IMR-90 (cell line): ENCODE measurements at regions not wholly inside any gene's neighbourhood (a gene's known extent, or its start where the extent isn't known, plus 50 kb on each side); places are given as distances from the start of the nearest gene placed in this dataset.
"Not testable (repeated sequence)": the region's sequence is repeated elsewhere in the genome, so short reads cannot be mapped to it uniquely, and the experiment has no call there.

Experiments
- ATAC-seq: fragments of 200-7000 bp; cut with Tn5 transposase; 2 replicates; pipeline ENCODE4 v1.9.1; 2020; ENCODE audit warnings: low read depth, mild to moderate bottlenecking, moderate library complexity
- BruUV-seq: library from RNA; stranded (reverse); fragments of 400-500 nt; replicated peaks from 2 replicates; lab custom pipeline; 2021; lab: Mats Ljungman, UMichigan
- CTCF ChIA-PET: fragments of 300-600 bp; formaldehyde crosslinking; extraction: SDS; loops from one replicate; lab custom pipeline; 2021; ENCODE audit warnings: antibody characterized with exemption; lab: Yijun Ruan, JAX
- POLR2A ChIA-PET: fragments of 300-600 bp; sonication (Branson Sonifier 250); formaldehyde crosslinking; loops from one replicate; lab custom pipeline; 2022; ENCODE audit warnings: antibody characterized with exemption; ENCODE audit not compliant: unreplicated experiment; lab: Charles Lee
- DNase-seq: peaks from one replicate; pipeline ENCODE4 v3.0.0; 2013
- H2AFZ ChIP-seq: replicated peaks from 2 replicates; pipeline ENCODE3; 2013; ENCODE audit warnings: low read length, mild to moderate bottlenecking; ENCODE audit not compliant: poor library complexity
- H2AK5ac ChIP-seq: 2 replicates; pipeline ENCODE4 v1.6.1; 2013; ENCODE audit warnings: low read depth, low read length, inconsistent platforms
- H2AK9ac ChIP-seq: replicated peaks from 2 replicates; pipeline ENCODE3; 2013; ENCODE audit warnings: mild to moderate bottlenecking, low read depth, low read length, moderate library complexity; ENCODE audit not compliant: poor library complexity
- H2BK120ac ChIP-seq: 2 replicates; pipeline ENCODE4 v1.6.1; 2013; ENCODE audit warnings: low read depth, low read length, inconsistent platforms
- H2BK15ac ChIP-seq: 3 replicates; pipeline ENCODE4 v1.6.1; 2013; ENCODE audit warnings: low read depth, low read length, inconsistent platforms
- H2BK20ac ChIP-seq: 2 replicates; pipeline ENCODE4 v1.6.1; 2013; ENCODE audit warnings: low read depth, mild to moderate bottlenecking, inconsistent platforms, low read length, moderate library complexity
- H2BK5ac ChIP-seq: 2 replicates; pipeline ENCODE4 v1.6.1; 2013; ENCODE audit warnings: mild to moderate bottlenecking, low read depth, low read length, inconsistent platforms; ENCODE audit not compliant: poor library complexity, severe bottlenecking
- H3K14ac ChIP-seq: replicated peaks from 2 replicates; pipeline ENCODE4 v1.6.1; 2013; ENCODE audit warnings: low read depth, low read length, inconsistent platforms
- H3K18ac ChIP-seq: 2 replicates; pipeline ENCODE4 v1.6.1; 2013; ENCODE audit warnings: low read depth, low read length, control low read depth
- H3K23ac ChIP-seq: 2 replicates; pipeline ENCODE4 v1.6.1; 2013; ENCODE audit warnings: low read depth, low read length, inconsistent platforms
- H3K27ac ChIP-seq: 2 replicates; pipeline ENCODE4 v1.5.1; 2013; ENCODE audit warnings: mild to moderate bottlenecking, control low read depth, low read length; ENCODE audit not compliant: insufficient read depth
- H3K27me3 ChIP-seq: 2 replicates; pipeline ENCODE4 v1.6.1; 2013; ENCODE audit warnings: low read length; ENCODE audit not compliant: control insufficient read depth, insufficient read depth
- H3K36me3 ChIP-seq: 2 replicates; pipeline ENCODE4 v1.6.1; 2013; ENCODE audit warnings: low read length, mixed read lengths; ENCODE audit not compliant: control insufficient read depth, insufficient read depth
- H3K4ac ChIP-seq: 2 replicates; pipeline ENCODE4 v1.6.1; 2013; ENCODE audit warnings: low read depth, low read length, inconsistent platforms
- H3K4me1 ChIP-seq: 2 replicates; pipeline ENCODE4 v1.6.1; 2013; ENCODE audit warnings: low read length, mixed read lengths; ENCODE audit not compliant: control insufficient read depth, insufficient read depth
- H3K4me2 ChIP-seq: 2 replicates; pipeline ENCODE4 v1.6.1; 2013; ENCODE audit warnings: low read depth, mild to moderate bottlenecking, control low read depth, low read length, moderate library complexity
- H3K4me3 ChIP-seq: 2 replicates; pipeline ENCODE4 v1.5.1; 2013; ENCODE audit warnings: low read depth, mild to moderate bottlenecking, control low read depth, low read length, moderate library complexity; ENCODE audit not compliant: insufficient read depth
- H3K56ac ChIP-seq: 2 replicates; pipeline ENCODE4 v1.6.1; 2013; ENCODE audit warnings: low read length, inconsistent platforms; ENCODE audit not compliant: insufficient read depth; ENCODE audit errors: extremely low read depth
- H3K79me1 ChIP-seq, 2 experiments: 2 replicates each; pipeline ENCODE4 v1.6.1; 2013; ENCODE audit warnings: low read length in 2 of 2, inconsistent platforms in 1 of 2, low read depth in 1 of 2
- H3K9ac ChIP-seq: 2 replicates; pipeline ENCODE4 v1.6.1; 2013; ENCODE audit warnings: low read depth, low read length, control low read depth
- H3K9me1 ChIP-seq: 2 replicates; pipeline ENCODE4 v1.6.1; 2013; ENCODE audit warnings: low read length, inconsistent platforms; ENCODE audit not compliant: insufficient read depth
- H3K9me3 ChIP-seq: 2 replicates; pipeline ENCODE4 v1.6.1; 2013; ENCODE audit warnings: low read length; ENCODE audit not compliant: control insufficient read depth, insufficient read depth
- H4K20me1 ChIP-seq: 2 replicates; pipeline ENCODE4 v1.6.1; 2013; ENCODE audit warnings: low read length, inconsistent platforms; ENCODE audit not compliant: insufficient read depth
- H4K5ac ChIP-seq: 2 replicates; pipeline ENCODE4 v1.6.1; 2013; ENCODE audit warnings: mild to moderate bottlenecking, low read depth, low read length, control low read depth
- H4K8ac ChIP-seq, 2 experiments: 2 replicates each; pipeline ENCODE4 v1.6.1; 2013; ENCODE audit warnings: low read depth in 2 of 2, low read length in 2 of 2, control low read depth in 1 of 2, inconsistent platforms in 1 of 2
- H4K91ac ChIP-seq: 2 replicates; pipeline ENCODE4 v1.6.1; 2013; ENCODE audit warnings: low read depth, low read length, inconsistent platforms; ENCODE audit not compliant: insufficient read depth
- WGBS, 2 experiments: methylation state at CpG; one replicate each; pipeline versions ENCODE4 v1.1.5 to v1.1.7; 2013; ENCODE audit warnings: missing lambda C conversion rate in 2 of 2; ENCODE audit not compliant: insufficient read length in 1 of 2; ENCODE audit errors: extremely low coverage in 2 of 2; 5-methylcytosine and 5-hydroxymethylcytosine counted together
- dilution Hi-C: fragments of 300-500 bp; cut with HindIII; formaldehyde crosslinking; loops from one replicate; pipeline ENCODE4 v1.14.3; 2018; ENCODE audit warnings: low sequenced_read_pairs; ENCODE audit not compliant: unreplicated experiment
- in situ Hi-C: fragments of 300-500 bp; cut with MboI; formaldehyde crosslinking; loops from 3 replicates; pipeline ENCODE4 v1.14.3; 2019; ENCODE audit warnings: low sequenced_read_pairs, inconsistent platforms, mixed read lengths
- intact Hi-C: fragments of 100-400 bp; cut with micrococcal nuclease; formaldehyde crosslinking; loops from 2 replicates; pipeline ENCODE4 v1.10.0; 2022

GRCh38 chrY:11201133-11201532 is 1499.9 kb upstream of the USP9Y start:
- in situ Hi-C loops, H2AK5ac ChIP-seq, dilution Hi-C loops, H3K4me2 ChIP-seq, BruUV-seq, ATAC-seq, H3K79me1 ChIP-seq, H3K27ac ChIP-seq, H3K27me3 ChIP-seq, H4K5ac ChIP-seq, H3K36me3 ChIP-seq, H2BK5ac ChIP-seq, H3K9ac ChIP-seq, H3K4me3 ChIP-seq, DNase-seq, H3K9me1 ChIP-seq, H2AFZ ChIP-seq, H4K20me1 ChIP-seq, CTCF ChIA-PET, H3K14ac ChIP-seq, H3K4me1 ChIP-seq, H3K4ac ChIP-seq, H4K91ac ChIP-seq, POLR2A ChIA-PET, H2AK9ac ChIP-seq, H2BK15ac ChIP-seq, H3K23ac ChIP-seq, H2BK20ac ChIP-seq, intact Hi-C loops, H3K56ac ChIP-seq, H3K9me3 ChIP-seq, H3K18ac ChIP-seq, H4K8ac ChIP-seq, H2BK120ac ChIP-seq: not testable (repeated sequence)
- no CpG with 5 or more reads among the region's 6 CpGs for WGBS, 2 experiments

- in situ Hi-C loops, H3K27me3 ChIP-seq, H3K36me3 ChIP-seq, BruUV-seq, H3K9me1 ChIP-seq, POLR2A ChIA-PET, H2BK15ac ChIP-seq, H3K27ac ChIP-seq, H3K4me1 ChIP-seq, H3K18ac ChIP-seq, ATAC-seq, H3K9me3 ChIP-seq, H3K23ac ChIP-seq, H4K5ac ChIP-seq, H2BK20ac ChIP-seq, H3K9ac ChIP-seq, H4K91ac ChIP-seq, H3K56ac ChIP-seq, H3K4me2 ChIP-seq, intact Hi-C loops, H2BK120ac ChIP-seq, H2AFZ ChIP-seq, H2BK5ac ChIP-seq, dilution Hi-C loops, H3K14ac ChIP-seq, DNase-seq, H3K4me3 ChIP-seq, H2AK5ac ChIP-seq, H4K8ac ChIP-seq, H3K79me1 ChIP-seq, H4K20me1 ChIP-seq, CTCF ChIA-PET, H2AK9ac ChIP-seq, H3K4ac ChIP-seq: not testable (repeated sequence)
- no CpG with 5 or more reads among the region's 20 CpGs for WGBS, 2 experiments
Observed at GRCh38 chrY:11214851-11215250, 1486.2 kb upstream of the USP9Y start.
